NT2/D1 (cell line): ENCODE measurements at regions not wholly inside any gene's neighbourhood (a gene's known extent, or its start where the extent isn't known, plus 50 kb on each side); places are given as distances from the start of the nearest gene placed in this dataset.
"Not testable (repeated sequence)": the region's sequence is repeated elsewhere in the genome, so short reads cannot be mapped to it uniquely, and the experiment has no call there.

Source experiments
- DNase-seq: peaks from one replicate; pipeline ENCODE4 v3.0.0-alpha.2; 2011; ENCODE audit warnings: low read depth, low spot score
- H3K27me3 ChIP-seq: 2 replicates; pipeline ENCODE4 v1.6.0; 2011; ENCODE audit warnings: mild to moderate bottlenecking; ENCODE audit not compliant: insufficient read length, insufficient read depth
- H3K36me3 ChIP-seq: 2 replicates; pipeline ENCODE4 v1.6.1; 2011; ENCODE audit warnings: mild to moderate bottlenecking, low read length, mixed read lengths; ENCODE audit not compliant: insufficient read depth, insufficient read length
- H3K4me1 ChIP-seq: 2 replicates; pipeline ENCODE4 v1.5.1; 2011; ENCODE audit not compliant: insufficient read depth, insufficient read length
- H3K4me3 ChIP-seq: 2 replicates; pipeline ENCODE4 v1.5.1; 2011; ENCODE audit warnings: low read depth; ENCODE audit not compliant: insufficient read length
- H3K9ac ChIP-seq: 2 replicates; pipeline ENCODE4 v1.6.0; 2011; ENCODE audit warnings: low read depth; ENCODE audit not compliant: insufficient read length
- H3K9me3 ChIP-seq: 2 replicates; pipeline ENCODE4 v1.5.1; 2011; ENCODE audit warnings: mild to moderate bottlenecking, low read length; ENCODE audit not compliant: insufficient read depth
- SUZ12 ChIP-seq: IDR thresholded peaks from 2 replicates; pipeline ENCODE4 v1.6.1; 2011; ENCODE audit not compliant: insufficient read length, insufficient read depth; ENCODE audit errors: extremely low read depth
- YY1 ChIP-seq: IDR thresholded peaks from 2 replicates; pipeline ENCODE4 v1.6.1; 2011; ENCODE audit not compliant: insufficient read length, insufficient read depth
- ZNF274 ChIP-seq: IDR thresholded peaks from 2 replicates; pipeline ENCODE4 v1.6.1; 2011; ENCODE audit warnings: mild to moderate bottlenecking, low read depth, low read length

- Histone ChIP-seq H3K9me3 (no peaks in the 10 kb centered on the region), H3K36me3 (no peaks in the 10 kb centered on the region), H3K9ac (no peak overlapping the region), H3K4me1 (no peaks in the 10 kb centered on the region), H3K27me3 (no peaks in the 10 kb centered on the region), H3K4me3 (no peak overlapping the region)
- TF ChIP-seq ZNF274 (no peak), YY1 (no peak), SUZ12 (no peak)
- DNase-seq = no peak
Observed at GRCh38 chr2:56580242-56580641, 396.5 kb downstream of the CCDC85A start.

- no peak overlapping the region for H3K4me3 ChIP-seq
- no peaks in the 10 kb centered on the region for H3K4me1 ChIP-seq
- no peaks in the 10 kb centered on the region for H3K9me3 ChIP-seq
- no peak overlapping the region for H3K9ac ChIP-seq
- TF ChIP-seq SUZ12 = no peak
- no peak for TF ChIP-seq YY1
- no peak for TF ChIP-seq ZNF274
- no peak for DNase-seq
- no peaks in the 10 kb centered on the region for H3K36me3 ChIP-seq
- H3K27me3 ChIP-seq = no peaks in the 10 kb centered on the region
Observed at GRCh38 chr2:56582570-56582969, 398.8 kb downstream of the CCDC85A start.

- TF ChIP-seq YY1 = no peak
- no peak for TF ChIP-seq SUZ12
- TF ChIP-seq ZNF274 = no peak
- DNase-seq = no peak
- no peak overlapping the region for H3K9ac ChIP-seq
- no peaks in the 10 kb centered on the region for H3K36me3 ChIP-seq
- no peaks in the 10 kb centered on the region for H3K27me3 ChIP-seq
- H3K9me3 ChIP-seq = no peaks in the 10 kb centered on the region
- H3K4me3 ChIP-seq = no peak overlapping the region
- H3K4me1 ChIP-seq = no peaks in the 10 kb centered on the region
Observed at GRCh38 chr2:56583796-56584315, 400.1 kb downstream of the CCDC85A start.

GRCh38 chr2:56587456-56587855 lies 403.7 kb downstream of the CCDC85A start:
- no peak for DNase-seq
- H3K36me3 ChIP-seq = no peaks in the 10 kb centered on the region
- no peak overlapping the region for H3K9ac ChIP-seq
- no peaks in the 10 kb centered on the region for H3K4me1 ChIP-seq
- no peaks in the 10 kb centered on the region for H3K9me3 ChIP-seq
- no peak overlapping the region for H3K4me3 ChIP-seq
- TF ChIP-seq SUZ12 (no peak), YY1 (no peak), ZNF274 (no peak)
- no peaks in the 10 kb centered on the region for H3K27me3 ChIP-seq

GRCh38 chr2:56589194-56589593 lies 405.4 kb downstream of the CCDC85A start:
- no peaks in the 10 kb centered on the region for H3K9me3 ChIP-seq
- no peaks in the 10 kb centered on the region for H3K4me1 ChIP-seq
- TF ChIP-seq SUZ12 (no peak), YY1 (no peak), ZNF274 (no peak)
- H3K9ac ChIP-seq = no peak overlapping the region
- no peaks in the 10 kb centered on the region for H3K27me3 ChIP-seq
- no peak overlapping the region for H3K4me3 ChIP-seq
- DNase-seq = no peak
- H3K36me3 ChIP-seq = no peaks in the 10 kb centered on the region

- H3K4me1 ChIP-seq = no peaks in the 10 kb centered on the region
- no peaks in the 10 kb centered on the region for H3K36me3 ChIP-seq
- TF ChIP-seq YY1 (no peak), SUZ12 (no peak), ZNF274 (no peak)
- no peaks in the 10 kb centered on the region for H3K27me3 ChIP-seq
- no peak overlapping the region for H3K4me3 ChIP-seq
- no peaks in the 10 kb centered on the region for H3K9me3 ChIP-seq
- DNase-seq = no peak
- no peak overlapping the region for H3K9ac ChIP-seq
Observed at GRCh38 chr2:56589835-56590234, 406.0 kb downstream of the CCDC85A start.

- no peak overlapping the region for H3K9ac ChIP-seq
- H3K27me3 ChIP-seq = no peaks in the 10 kb centered on the region
- H3K36me3 ChIP-seq = no peaks in the 10 kb centered on the region
- no peak for DNase-seq
- H3K4me1 ChIP-seq = no peaks in the 10 kb centered on the region
- no peak overlapping the region for H3K4me3 ChIP-seq
- no peak for TF ChIP-seq SUZ12
- no peak for TF ChIP-seq YY1
- TF ChIP-seq ZNF274 = no peak
- no peaks in the 10 kb centered on the region for H3K9me3 ChIP-seq
Observed at GRCh38 chr2:56590611-56591010, 406.8 kb downstream of the CCDC85A start.

- H3K4me1 ChIP-seq, H3K4me3 ChIP-seq, DNase-seq, H3K9ac ChIP-seq, H3K27me3 ChIP-seq, H3K9me3 ChIP-seq, H3K36me3 ChIP-seq: not testable (repeated sequence)
Observed at GRCh38 chr2:56606086-56606485, 422.3 kb downstream of the CCDC85A start.
